AG09309 (cell line): ENCODE measurements at regions not wholly inside any gene's neighbourhood (a gene's known extent, or its start where the extent isn't known, plus 50 kb on each side); places are given as distances from the start of the nearest gene placed in this dataset.

Experiments
- DNase-seq: peaks from one replicate; pipeline ENCODE4 v3.0.0-alpha.2; 2010; ENCODE audit warnings: low read depth
- H3K4me3 ChIP-seq: 2 replicates; pipeline ENCODE4 v1.5.1; 2011; ENCODE audit warnings: mild to moderate bottlenecking, low read depth, low read length, moderate library complexity; ENCODE audit not compliant: control insufficient read depth
- TF ChIP-seq, protein P1 (sequence below): IDR thresholded peaks from 2 replicates; pipeline ENCODE4 v1.5.1; 2011; ENCODE audit warnings: mild to moderate bottlenecking, low read depth, low read length, inconsistent platforms; ENCODE audit not compliant: insufficient read depth, control insufficient read depth; ENCODE audit errors: missing control alignments

DNA sequence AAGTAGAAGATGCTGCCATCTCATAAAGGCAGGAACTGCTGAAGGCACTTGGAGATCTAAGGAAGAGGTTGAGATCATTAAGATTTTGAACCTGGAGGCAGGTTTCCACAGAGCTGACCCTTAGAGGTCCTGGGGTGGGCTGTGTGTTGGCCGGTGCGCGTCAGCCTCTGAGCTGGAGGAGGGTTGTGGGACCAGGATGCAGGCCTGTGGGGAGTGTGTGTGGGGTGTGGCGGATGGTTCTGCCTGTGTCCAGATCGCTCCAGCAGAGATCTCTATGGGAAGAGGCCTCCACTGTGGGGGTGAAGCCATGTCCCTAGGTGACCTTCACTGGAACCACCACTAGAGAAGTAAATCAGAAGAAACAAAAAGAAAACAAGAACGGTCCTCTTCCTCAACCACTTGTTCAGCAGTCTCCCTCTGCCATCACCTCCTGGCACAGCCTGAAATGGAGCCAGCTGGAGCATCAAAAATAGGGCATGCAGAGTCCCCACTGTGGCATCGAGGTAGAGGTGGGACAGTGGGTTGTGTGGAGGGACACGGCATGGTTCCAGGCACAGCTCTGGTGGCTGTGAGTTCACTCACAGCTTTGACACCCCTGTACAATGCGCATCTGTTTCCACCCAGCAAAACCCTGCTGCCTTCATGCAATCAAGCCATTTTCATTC, 453.8 kb downstream of the TCERG1L start:
- TF ChIP-seq, protein P1, sequence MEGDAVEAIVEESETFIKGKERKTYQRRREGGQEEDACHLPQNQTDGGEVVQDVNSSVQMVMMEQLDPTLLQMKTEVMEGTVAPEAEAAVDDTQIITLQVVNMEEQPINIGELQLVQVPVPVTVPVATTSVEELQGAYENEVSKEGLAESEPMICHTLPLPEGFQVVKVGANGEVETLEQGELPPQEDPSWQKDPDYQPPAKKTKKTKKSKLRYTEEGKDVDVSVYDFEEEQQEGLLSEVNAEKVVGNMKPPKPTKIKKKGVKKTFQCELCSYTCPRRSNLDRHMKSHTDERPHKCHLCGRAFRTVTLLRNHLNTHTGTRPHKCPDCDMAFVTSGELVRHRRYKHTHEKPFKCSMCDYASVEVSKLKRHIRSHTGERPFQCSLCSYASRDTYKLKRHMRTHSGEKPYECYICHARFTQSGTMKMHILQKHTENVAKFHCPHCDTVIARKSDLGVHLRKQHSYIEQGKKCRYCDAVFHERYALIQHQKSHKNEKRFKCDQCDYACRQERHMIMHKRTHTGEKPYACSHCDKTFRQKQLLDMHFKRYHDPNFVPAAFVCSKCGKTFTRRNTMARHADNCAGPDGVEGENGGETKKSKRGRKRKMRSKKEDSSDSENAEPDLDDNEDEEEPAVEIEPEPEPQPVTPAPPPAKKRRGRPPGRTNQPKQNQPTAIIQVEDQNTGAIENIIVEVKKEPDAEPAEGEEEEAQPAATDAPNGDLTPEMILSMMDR, result no peak
- H3K4me3 ChIP-seq, result no peak overlapping the region
- DNase-seq, result no peak

DNA sequence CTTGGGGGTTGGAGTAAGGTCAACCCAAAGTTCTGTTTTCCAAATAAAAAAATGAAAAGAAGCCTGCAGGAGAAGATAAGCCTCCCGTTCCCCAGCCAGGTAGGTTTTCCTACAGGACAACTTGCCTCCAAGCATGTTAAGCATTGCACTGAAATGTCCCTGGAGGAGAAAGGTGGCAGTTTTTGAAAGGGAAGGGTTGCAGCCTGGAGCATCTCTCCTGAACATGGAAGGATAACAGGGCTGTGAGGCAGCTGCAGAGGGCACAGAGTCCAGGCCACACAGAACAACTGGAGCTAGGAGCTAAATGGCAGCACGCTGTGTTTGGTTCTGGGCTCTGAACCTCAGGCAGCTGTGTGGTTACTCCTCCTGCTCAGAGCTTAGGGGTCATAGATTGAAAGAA, 452.9 kb downstream of the TCERG1L start:
- no peak for DNase-seq
- no peak overlapping the region for H3K4me3 ChIP-seq
- TF ChIP-seq, protein P1, result no peak

DNA sequence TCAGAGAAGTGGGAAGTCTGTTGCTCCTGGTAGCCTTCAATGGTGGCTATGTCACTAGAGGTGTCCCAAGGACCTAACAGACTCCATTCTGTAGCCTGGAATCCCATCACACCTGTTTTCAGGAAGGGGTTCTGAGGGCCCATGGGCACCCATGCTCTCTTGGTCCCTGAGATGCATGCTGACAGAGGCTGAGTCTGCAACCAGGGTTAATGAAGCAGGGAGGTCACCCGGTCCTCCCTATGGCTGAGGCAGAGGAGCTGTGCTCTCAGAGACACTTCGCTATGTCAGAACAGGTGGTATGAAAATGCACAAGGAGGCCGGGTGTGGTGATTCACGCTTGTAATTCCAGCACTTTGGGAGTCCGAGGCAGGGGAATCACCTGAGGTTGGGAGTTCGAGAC, 452.1 kb downstream of the TCERG1L start:
- TF ChIP-seq, protein P1, result no peak
- H3K4me3 ChIP-seq, result no peak overlapping the region
- no peak for DNase-seq

DNA sequence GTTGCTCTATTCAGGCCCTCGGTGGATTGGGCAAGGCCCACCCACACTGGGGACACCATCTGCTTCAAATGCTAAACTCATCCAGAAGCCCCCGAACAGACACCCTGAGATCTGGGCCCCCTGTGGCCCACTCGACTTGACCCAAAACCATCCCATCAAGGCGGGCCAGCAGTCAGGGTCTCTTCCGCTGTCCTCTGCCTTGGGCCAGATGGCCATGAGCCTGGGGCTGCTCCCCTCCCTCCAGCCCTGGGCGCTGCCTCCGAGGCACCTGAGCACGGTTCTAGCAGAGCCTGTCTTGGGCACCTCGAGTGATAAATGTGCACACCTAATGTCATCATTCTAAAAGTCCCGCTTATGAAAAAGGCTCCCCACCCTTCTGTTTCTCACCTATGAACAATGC, 449.4 kb downstream of the TCERG1L start:
- no peak for DNase-seq
- H3K4me3 ChIP-seq, result no peak overlapping the region
- TF ChIP-seq, protein P1, result no peak

DNA sequence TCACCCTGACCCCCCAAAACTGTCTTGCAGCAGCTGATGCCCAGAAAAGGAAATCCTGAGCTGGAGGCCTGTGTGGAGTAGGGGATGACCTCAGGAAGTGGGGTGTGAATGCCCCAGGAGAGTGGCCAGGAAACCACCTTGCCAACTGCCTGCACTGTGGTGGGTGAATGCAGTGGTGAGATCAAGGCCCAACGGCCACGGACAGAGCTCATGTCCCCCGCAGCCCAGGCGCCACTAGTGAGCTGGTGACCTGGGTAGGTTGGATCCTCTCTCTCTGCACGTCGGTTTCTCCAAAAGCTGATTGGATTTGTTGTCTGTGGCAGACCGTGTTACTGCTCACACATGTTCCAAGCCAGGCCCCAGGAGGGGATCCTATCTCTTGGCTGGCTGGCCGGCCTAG, 448.9 kb downstream of the TCERG1L start:
- TF ChIP-seq, protein P1, result no peak
- no peak for DNase-seq
- no peak overlapping the region for H3K4me3 ChIP-seq

DNA sequence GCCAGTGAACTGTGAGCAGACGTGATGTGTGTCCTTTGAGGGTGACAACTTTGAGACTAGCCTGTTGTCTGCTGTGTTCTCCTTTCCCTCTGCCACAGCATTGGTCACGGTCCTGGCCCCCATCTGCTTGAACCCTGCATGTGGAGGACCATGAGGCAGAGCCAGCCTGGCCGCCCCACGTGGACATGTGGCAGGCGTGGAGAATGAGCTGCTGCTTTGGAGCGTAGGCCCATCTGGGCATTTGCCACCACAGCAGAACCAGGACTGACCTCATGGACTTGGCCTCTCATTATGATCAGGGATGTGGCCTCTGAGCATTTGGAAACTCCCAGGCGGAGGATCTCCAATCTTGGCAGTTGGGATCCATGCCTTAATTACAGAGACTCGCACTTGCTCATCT, 448.5 kb downstream of the TCERG1L start:
- H3K4me3 ChIP-seq, result no peak overlapping the region
- DNase-seq, result no peak
- TF ChIP-seq, protein P1, result no peak
